H1 (cell line): ENCODE measurements at regions not wholly inside any gene's neighbourhood (a gene's known extent, or its start where the extent isn't known, plus 50 kb on each side); places are given as distances from the start of the nearest gene placed in this dataset.

Experiments
- CTCF ChIP-seq, 3 experiments: IDR thresholded peaks; 1 replicate in 2 of 3; 2 replicates in 1 of 3; pipeline versions ENCODE4 v1.5.1 to v1.6.1; 2011; ENCODE audit warnings: low read length in 3 of 3, mild to moderate bottlenecking in 3 of 3, inconsistent platforms in 2 of 3, low read depth in 1 of 3, moderate library complexity in 1 of 3; ENCODE audit not compliant: insufficient read depth in 1 of 3; ENCODE audit errors: control extremely low read depth in 1 of 3
- RBBP5 ChIP-seq: IDR thresholded peaks from 2 replicates; pipeline ENCODE4 v1.7.1; 2012; ENCODE audit warnings: low read depth, mild to moderate bottlenecking, inconsistent platforms, low read length, moderate library complexity, borderline replicate concordance
- SIN3A ChIP-seq, 2 experiments: IDR thresholded peaks in 1 of 2; conservative IDR thresholded peaks in 1 of 2; 2 replicates each; pipeline ENCODE4 v1.6.1; 2011 to 2012; ENCODE audit warnings: low read length in 2 of 2, improper control_type of control experiment in 1 of 2, low read depth in 1 of 2, mild to moderate bottlenecking in 1 of 2

- TF ChIP-seq SIN3A (conservative IDR thresholded peaks at IDR 0.05 in 1 of 2, IDR thresholded peaks at IDR 0.05 in 1 of 2; ENCODE audit: low read depth in 1 of 2, low read length in 2 of 2) = no peak
- TF ChIP-seq CTCF (IDR thresholded peaks at IDR 0.05; ENCODE audit: control extremely low read depth in 1 of 3, insufficient read depth in 1 of 3, low read depth in 1 of 3, low read length in 3 of 3) = no peak
- TF ChIP-seq RBBP5 = no peak
Observed at GRCh38 chr2:114111329-114111728, 221.4 kb downstream of the ACTR3 start.
